GM21737 (cell line): ENCODE measurements at regions not wholly inside any gene's neighbourhood (a gene's known extent, or its start where the extent isn't known, plus 50 kb on each side); places are given as distances from the start of the nearest gene placed in this dataset.
"Not testable (repeated sequence)": the region's sequence is repeated elsewhere in the genome, so short reads cannot be mapped to it uniquely, and the experiment has no call there.

Source experiments
- ATAC-seq: cut with Tn5 transposase; IDR thresholded peaks from one replicate; pipeline ENCODE4 v1.9.1; 2021; ENCODE audit warnings: mild to moderate bottlenecking, moderate library complexity; ENCODE audit not compliant: unreplicated experiment

DNA sequence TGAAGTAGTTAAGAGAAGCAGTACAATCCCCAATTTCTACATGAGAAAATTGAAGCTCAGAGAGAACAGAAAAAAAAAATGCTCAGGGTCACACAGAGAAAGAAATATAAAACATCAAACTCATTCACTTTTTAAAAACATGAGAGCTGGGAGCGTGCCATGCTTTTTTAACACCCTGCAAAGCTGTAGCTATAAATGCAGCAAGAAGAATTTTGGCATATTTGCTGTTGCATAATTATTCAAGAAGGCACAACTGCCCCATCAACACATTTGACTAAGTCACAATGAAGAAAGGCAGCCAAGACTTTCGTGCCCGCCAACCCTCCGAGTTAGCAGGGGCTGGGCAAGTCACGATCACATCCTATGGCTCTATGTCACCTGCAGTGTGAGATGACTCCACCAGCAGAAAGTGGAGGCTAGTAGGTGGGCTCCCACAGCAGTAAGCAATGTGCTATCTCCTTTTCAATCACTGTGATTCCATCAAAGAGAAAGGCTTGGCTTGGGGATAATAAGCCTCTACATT, 214.8 kb downstream of the DHX15 start:
- no peak for ATAC-seq

DNA sequence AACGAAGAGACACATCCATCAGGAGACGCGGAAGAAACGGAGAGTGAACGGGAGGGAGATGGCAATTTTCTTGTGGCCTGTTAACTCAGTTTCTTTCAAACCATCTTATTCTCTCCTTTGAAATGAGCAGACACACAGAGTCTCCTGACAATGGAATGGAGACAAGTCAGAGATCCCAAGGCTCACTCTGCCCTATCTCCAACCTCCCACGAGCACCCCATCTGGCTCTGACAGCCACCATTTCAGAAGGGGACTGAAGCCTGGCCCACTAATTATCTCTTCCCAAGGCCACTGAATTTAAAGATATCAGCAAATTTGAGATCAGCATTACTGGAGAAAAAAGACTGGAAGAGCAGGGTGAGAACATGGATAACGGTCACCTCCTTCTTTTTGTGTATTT, 215.6 kb downstream of the DHX15 start:
- ATAC-seq: no peak

DNA sequence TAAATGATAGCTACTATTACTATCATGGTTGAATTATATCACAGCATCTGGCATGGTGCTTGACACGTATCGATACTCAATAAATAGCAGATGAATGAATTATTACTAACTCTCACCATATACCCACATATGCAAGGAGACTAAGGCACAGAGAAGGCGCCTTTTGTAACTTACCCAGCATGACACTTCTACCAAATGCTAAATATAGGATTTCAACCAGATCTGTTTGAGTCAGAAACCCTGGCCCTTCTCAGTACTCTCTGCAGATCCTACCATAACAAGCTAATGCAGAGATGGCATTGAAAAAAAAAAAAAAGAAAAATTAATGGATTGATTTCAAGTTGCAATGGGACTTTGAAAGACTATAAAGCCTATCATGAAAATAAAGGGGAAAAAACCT, 219.5 kb downstream of the DHX15 start:
- ATAC-seq: no peak

DNA sequence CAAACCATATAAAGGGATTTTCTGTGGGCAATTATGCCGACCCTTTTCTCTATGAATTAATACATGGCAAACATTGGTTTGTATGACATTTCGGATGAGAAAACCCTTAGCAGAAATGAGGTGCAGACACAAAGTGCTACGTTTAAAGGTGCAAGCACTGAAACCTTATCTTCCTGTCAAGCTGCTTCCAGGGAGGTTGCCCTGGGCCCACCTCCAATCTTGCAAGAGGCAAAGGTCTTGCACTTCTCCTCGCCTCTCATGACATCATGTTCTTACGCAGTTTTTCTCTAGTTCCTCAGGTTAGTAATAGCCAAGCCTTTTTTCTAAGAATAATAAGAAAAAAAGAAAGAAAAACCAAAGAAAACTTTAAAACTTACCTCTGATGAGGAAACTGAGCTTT, 220.1 kb downstream of the DHX15 start:
- ATAC-seq: no peak

DNA sequence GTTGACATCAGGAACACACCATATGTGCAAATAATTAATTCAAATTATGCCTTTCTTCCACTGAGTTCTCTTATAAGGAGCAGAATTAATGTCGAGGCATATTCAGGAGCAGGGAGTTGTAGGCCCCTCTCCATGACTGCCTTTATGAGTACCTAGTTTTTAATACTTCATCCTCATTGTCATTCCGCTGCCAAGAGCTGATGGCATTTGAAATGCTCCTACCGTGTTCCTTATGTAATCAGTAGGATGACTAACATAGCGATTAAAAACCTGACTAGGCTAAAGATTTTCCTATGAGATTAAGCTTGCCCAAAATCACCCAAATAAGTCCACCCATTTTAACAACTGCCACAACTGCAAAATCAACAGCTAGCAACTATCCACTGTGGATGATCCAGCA, 220.6 kb downstream of the DHX15 start:
- no peak for ATAC-seq

DNA sequence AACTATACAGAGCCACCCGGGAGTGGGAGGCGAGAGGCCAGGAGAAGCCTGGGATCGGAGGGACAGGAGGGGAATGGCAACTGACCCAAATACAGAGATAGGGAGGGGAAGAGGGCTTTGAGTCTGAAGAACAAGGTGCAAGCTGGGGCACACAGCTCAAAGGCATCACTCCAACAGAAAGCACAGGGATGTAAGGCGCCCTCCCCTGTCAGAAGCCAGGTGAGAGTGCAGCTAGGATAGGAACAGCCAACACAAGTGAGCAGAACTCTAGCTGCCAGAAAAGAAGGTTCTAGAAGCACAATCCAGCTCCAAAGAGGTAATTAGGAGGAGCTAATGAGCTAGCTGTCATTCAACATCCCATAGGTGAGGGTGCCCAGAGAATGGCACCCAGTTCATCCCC, 232.2 kb downstream of the DHX15 start:
- ATAC-seq: no peak

DNA sequence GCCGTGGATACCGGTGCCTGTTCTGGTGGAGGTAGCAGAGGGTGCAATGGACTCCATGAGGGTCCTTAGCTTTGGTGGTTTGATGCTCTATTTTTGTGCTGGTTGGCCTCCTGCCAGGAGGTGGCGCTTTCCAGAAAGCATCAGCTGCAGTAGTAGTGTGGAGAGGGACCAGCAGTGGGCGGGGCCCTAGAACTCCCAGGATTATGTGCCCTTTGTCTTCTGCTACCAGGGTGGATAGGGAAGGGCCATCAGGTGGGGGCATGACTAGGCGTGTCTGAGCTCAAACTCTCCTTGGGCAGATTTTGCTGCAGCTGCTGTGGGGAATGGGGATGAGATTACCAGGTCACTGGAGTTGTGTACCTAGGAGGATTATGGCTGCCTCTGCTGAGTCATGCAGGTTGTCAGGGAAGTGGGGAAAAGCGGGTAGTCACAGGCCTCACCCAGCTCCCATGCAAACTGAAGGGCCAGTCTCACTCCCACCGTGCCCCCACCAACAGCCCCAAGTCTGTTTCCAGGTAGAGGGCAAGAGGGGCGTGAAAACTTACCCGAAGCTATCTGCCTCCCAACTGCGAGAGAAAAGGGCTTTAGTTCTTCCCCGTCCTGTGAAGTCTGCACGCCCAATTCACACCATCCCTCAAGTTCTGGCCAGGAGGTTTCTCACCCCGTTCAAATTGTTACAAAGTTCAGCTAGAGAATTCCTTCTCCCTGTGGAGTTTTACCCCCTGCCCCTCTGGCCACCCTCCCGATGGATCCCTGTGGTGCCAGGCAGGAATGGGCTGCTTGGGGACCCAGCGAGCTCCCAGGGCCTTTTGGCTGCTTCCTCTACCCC, 235.0 kb downstream of the DHX15 start:
- not testable (repeated sequence) for ATAC-seq

DNA sequence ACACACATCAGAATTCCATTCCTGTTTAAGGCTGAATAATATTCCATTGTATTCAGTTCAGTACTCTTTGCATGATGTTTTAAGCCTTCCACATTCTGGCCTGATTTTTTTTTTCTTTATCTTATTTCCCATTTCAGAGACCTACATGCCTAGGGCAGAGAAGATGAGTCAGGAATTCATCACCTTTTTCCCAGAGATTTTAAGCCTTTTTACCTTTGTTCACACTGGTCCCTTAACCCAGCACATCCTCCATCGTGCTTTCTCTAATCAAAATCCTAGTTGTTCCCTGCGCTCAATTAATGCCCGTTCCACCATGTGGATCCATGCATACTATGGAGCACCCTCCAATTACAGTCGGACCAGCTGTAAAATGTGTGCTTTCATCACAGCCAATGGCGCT, 245.1 kb downstream of the DHX15 start:
- no peak for ATAC-seq

DNA sequence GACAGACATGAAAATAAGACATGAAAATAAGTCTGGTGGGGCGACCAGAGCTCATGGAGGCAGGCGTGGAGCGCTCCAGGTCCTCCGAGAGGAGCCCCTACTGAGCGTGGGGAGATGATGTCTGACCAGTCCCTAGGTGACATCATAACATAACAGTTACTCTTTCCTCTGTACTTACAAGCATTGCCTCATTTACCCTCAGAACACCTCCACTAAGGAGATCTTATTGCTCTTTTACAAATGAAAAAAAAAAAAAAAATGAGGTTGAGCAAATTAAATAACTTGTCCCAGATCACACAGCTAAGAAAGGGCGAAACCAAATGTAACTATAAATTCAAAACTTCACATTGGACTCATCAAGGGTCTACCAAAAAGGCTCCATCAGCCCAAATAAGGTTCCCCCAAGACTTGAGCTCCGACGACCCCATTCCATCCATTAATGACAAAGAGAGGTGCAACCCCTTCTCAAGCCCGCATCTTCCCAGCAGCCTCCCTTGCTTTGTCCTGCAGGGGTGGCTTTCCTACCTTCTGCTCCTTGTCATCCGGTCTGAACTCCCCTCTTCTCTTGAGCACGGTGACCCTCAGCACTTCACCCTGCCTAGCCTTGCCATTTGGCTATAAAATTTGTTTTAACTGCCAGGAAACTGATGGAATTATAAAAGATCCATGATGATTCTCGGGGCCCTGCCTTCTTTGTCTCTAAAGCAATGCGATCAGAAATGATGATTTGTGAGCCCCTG, 246.7 kb downstream of the DHX15 start:
- no peak for ATAC-seq

DNA sequence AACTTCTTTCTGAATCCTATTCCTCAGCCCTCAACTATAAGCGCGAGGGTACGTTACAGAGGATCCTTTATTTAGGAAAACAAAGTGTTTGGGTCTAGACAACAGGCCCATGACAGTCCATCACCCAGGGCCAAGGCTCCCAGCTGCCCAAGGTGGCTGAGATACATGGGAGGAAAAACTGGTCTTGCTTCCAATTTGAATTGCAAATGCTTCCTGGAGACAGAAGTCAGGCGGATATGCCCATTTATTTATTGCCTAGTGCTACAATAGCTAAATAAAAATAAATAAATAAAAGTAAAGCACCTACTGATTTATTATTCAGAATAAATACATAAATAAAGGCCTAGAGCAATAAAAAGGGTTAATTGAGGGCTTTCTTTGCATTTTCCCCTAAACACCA, 248.7 kb downstream of the DHX15 start:
- ATAC-seq: no peak

DNA sequence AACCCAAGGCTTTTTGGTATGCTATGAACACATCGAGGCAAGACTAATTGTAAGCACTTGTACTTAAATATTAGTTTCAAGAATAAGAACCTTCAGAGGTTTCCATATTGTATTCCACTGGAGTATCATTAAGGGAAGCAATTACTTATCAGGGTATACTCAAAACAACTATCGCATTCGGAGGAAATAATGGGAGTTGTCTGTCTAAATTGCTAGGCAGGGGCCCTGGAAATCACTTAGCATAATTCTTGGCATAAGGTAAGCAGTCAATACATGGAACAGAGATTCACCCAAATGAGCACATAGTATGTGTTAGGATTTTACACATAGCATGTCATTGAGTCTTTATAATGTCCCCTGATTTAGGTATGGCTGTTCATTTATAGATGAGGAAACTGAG, 249.4 kb downstream of the DHX15 start:
- no peak for ATAC-seq

DNA sequence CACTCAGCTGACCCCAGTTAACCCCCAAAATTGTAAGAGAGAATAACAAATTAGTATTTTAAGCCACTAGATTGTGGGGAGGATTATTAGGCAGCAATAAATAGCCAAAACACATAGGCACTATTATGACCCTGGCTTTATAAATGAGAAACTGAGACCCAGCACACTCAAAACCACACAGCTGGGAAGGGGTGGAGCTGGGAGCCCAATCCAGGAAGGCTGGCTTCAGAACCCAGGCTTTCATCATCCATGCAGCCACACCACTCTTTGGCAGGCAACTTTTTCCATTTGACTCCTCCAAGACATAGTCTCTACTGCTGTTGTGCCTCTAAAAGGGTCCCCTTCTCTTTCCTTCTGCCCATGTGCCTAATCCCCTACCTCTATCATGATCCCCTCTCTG, 253.8 kb downstream of the DHX15 start:
- no peak for ATAC-seq

DNA sequence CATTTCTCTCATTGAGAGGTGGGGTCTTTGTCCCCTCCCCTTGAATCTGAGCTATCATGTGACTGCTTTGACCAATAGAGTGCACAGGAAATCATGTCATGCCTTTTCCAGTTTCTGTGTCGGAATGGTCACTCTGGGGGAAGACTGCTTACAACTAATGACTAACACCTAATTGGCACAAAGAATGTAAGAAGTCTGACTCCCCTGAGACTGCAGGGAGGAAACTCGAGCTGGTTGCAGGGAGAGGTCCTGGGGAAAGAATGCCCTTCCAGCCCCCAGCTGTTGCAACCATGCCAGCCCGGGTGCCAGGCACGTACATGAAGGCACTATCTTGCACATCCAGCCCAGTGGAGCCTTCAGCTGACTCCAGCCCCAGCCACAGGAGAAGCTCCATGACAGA, 254.2 kb downstream of the DHX15 start:
- ATAC-seq: no peak

DNA sequence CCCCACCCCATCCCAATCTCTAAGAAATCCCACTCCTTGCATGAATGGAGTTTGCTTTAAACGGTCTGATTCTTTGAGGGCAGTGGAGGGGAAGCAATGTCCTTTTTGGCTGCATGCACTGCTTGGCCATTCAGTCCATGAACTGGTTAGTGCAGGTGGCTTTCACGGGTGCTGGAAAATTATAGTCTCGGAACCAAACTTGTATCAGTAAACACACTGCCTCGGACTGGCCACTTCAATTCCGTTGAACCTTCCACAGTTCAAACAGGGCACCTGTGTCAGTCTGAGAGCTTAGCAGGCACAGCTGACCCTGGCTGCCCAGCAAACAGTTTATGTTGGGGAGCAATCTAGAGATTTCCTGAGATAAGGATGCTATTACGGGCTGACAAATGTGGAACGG, 255.6 kb downstream of the DHX15 start:
- ATAC-seq: no peak

DNA sequence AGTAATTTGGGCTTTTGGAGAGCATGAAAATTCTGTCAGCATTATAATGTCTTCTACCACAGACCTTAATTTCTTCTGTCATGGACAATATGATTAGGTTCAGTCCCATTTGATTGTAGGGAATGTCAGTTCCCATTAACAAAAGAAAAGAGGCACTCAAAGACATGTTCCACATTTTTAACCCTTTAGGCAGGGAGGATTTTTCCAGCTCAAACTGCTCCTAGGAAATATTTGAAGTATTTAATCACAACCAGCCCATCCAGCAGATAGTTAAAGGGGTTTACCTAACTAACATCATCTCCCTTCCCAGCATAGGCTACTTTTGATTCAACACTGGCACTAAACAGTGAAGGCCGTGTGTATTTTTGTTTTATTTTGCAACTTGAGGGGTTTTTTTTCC, 256.0 kb downstream of the DHX15 start:
- no peak for ATAC-seq

DNA sequence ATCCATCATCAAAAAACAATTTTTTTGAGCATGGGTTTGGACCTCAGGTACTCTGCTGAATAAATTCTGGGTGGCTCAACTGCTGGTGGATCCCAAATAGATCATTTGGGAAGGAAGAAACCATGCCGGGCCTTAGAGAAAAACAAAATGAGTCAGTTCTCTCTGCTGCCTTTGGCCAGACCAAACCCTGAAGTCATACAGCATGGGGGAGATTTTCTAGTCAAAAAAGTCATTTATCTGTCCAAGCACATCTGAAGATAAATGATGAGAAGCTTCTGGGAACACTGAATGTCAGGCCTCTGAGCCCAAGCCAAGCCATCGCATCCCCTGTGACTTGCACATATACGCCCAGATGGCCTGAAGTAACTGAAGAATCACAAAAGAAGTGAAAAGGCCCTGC, 261.4 kb downstream of the DHX15 start:
- no peak for ATAC-seq

DNA sequence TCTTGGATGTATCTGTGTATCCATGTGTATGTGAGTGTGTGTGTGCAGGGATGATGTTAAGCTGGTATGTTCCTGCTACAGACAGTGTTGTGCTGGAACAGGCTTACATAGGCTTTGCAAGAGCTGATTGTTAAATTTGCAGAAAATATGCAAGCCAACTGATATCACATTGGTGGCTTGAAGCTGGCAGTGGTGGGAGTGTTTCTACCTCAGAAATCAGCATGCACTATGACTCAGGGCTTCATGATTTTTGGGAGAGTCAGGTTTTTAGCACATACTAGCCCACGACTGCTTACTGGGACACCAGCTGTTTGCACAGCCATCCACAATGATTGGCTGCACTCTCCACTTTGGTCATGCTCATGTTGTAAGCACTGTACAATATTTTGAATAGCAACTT, 261.8 kb downstream of the DHX15 start:
- ATAC-seq: no peak

DNA sequence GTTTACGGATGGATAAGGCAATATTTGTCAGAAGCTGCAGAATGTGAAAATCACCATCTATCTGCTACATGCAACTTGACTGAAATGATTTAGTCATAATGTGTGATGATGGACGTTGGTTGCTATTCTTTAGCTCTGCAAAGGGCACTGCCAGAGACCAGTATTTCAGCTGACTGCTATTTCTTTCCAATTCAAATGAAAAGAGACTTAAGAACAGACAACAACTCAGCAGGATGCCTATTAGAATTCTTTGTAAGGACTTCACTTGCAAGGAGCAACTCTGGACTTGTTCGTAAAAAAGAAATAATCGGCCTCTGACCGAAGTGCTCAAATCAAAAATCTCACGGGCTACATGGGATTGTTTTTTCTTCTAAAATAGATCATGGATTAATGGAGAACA, 262.7 kb downstream of the DHX15 start:
- ATAC-seq: no peak

DNA sequence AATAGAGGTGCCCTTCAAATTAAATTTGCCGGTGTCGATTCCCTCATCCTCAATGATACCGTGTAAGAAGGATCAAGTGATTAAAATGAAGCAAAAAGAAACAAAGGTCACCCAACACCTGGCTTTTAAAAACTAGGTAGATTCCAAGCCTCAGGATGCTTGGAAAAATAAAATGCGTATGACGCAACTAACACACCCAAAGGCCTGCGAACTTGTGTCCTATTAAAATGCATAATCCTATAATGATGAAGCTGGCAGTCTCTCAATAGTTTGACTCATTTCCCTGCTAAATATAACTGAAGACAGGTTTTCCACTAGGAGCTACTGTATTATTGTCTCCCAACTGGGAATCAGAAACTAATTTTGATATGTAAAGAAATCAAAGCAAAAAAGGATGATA, 263.2 kb downstream of the DHX15 start:
- no peak for ATAC-seq

DNA sequence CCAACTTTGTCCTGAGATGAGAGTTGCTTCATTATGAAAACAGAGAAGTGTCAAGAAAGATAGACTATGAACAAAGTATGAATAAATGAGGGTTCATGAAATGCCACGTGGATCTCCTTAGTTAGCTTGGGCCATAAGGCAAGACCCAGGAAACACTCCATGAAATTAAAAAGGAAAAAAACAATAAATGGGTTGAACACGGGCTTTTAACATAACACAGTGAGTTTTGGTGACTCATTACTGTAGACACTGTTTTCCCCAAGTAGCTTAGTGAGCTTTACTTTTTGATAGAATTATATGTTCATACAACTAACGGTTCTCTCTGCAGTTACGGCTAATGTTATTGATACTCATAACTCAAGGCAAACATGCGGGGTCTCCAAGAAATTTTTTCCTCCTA, 265.0 kb downstream of the DHX15 start:
- ATAC-seq: no peak

DNA sequence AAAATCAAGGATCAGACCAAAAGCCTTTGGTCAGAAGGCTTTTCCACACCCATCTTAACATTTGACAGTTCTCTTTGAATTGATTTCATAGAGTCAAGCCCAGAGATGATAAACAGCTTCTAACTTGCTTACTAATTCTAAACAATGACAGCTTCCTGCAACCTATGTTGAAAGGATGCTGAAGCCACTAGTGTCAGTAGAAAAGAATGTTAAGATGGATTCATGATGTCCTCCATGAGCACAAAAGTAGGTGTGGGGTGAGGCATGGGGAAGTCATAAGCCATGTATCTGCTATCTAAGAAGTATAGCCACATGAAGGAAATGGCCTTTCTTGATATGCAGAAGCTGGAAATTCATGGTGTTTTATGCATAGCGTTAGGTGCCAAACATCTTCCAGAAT, 269.3 kb downstream of the DHX15 start:
- no peak for ATAC-seq

DNA sequence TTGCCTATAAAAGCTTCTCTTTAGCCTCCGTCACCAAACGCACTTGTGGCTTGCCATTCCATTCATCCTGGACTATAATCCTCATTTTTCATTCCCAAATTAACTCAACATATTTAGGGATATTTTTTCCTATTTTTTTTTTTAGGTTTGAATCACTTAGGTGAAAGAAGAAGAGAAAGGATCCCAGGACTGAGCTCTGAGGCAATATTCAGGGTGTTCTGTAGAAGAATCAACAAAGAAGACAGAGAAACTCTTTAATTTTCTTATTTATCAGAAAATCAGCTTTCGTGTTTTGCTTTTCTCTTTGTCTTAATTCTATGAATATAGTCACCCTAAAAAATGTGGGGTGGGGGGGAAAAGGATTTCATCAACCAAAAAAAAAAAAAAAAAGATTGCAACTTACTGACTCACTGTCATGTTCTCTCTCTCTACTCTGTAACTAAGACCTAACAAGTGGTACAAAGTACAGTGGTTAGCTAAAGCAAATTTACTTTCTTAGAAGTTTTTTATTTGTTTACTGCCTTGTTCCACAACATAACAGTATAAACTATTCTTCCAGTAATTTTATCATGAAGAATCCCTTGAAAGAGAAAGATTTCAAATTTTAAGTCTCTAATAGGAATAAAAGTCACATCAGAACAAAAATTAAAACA, 272.0 kb downstream of the DHX15 start:
- no peak for ATAC-seq
